Liver (tissue), 8 donors: ENCODE measurements at regions not wholly inside any gene's neighbourhood (a gene's known extent, or its start where the extent isn't known, plus 50 kb on each side); places are given as distances from the start of the nearest gene placed in this dataset.

Experiments used
- DNase-seq: peaks from one replicate; pipeline ENCODE4 v3.0.0-alpha.2; 2017; ENCODE audit warnings: low spot score
- H3K27ac ChIP-seq, 2 donors: one replicate each; pipeline ENCODE4 v1.7.0; 2013; ENCODE audit warnings: inconsistent platforms in 2 of 2, low read length in 2 of 2, control low read depth in 1 of 2, low read depth in 1 of 2, mild to moderate bottlenecking in 1 of 2
- H3K27me3 ChIP-seq, 4 donors: one replicate each; pipeline versions ENCODE4 v1.6.1 to v1.7.0; 2013; ENCODE audit warnings: low read length in 3 of 4, inconsistent platforms in 1 of 4, mild to moderate bottlenecking in 1 of 4, moderate library complexity in 1 of 4; ENCODE audit not compliant: control insufficient read depth in 4 of 4, insufficient read depth in 4 of 4
- H3K36me3 ChIP-seq, 4 donors: one replicate each; pipeline versions ENCODE4 v1.6.1 to v1.7.0; 2013; ENCODE audit warnings: low read length in 3 of 4, mild to moderate bottlenecking in 3 of 4, low read depth in 1 of 4, moderate library complexity in 1 of 4; ENCODE audit not compliant: control insufficient read depth in 4 of 4, insufficient read depth in 3 of 4
- H3K4me1 ChIP-seq, 4 donors: one replicate each; pipeline versions ENCODE4 v1.6.1 to v1.7.0; 2013; ENCODE audit warnings: low read length in 3 of 4, mild to moderate bottlenecking in 3 of 4, moderate library complexity in 1 of 4; ENCODE audit not compliant: control insufficient read depth in 4 of 4, insufficient read depth in 4 of 4
- H3K4me3 ChIP-seq, 3 donors: one replicate each; pipeline versions ENCODE4 v1.6.1 to v1.7.0; 2013; ENCODE audit warnings: low read length in 3 of 3, control low read depth in 1 of 3, low read depth in 1 of 3, mild to moderate bottlenecking in 1 of 3
- H3K9ac ChIP-seq, 2 donors: one replicate each; pipeline ENCODE4 v1.7.0; 2013; ENCODE audit warnings: low read length in 2 of 2, mild to moderate bottlenecking in 2 of 2, moderate library complexity in 2 of 2, control low read depth in 1 of 2, low read depth in 1 of 2
- H3K9me3 ChIP-seq, 4 donors: one replicate each; pipeline versions ENCODE4 v1.6.1 to v1.7.0; 2013; ENCODE audit warnings: low read length in 3 of 4; ENCODE audit not compliant: control insufficient read depth in 4 of 4
- CTCF ChIP-seq: fragments of 150-350 bp; IDR thresholded peaks from 2 replicates; pipeline ENCODE4 v1.5.1; 2017; ENCODE audit warnings: improper control_type of control experiment, low read depth, low read length; ENCODE audit not compliant: missing input control
- EGR1 ChIP-seq, 2 donors: IDR thresholded peaks; 2 replicates each; pipeline ENCODE4 v1.6.1; 2016 to 2018; ENCODE audit warnings: antibody characterized with exemption in 2 of 2, low read depth in 2 of 2
- FOXA1 ChIP-seq: IDR thresholded peaks from 2 replicates; pipeline ENCODE4 v1.6.1; 2016; ENCODE audit warnings: antibody characterized with exemption
- GABPA ChIP-seq, 2 donors: IDR thresholded peaks in 1 of 2; conservative IDR thresholded peaks in 1 of 2; 2 replicates each; pipeline ENCODE4 v1.6.1; 2016; ENCODE audit warnings: antibody characterized with exemption in 2 of 2, mild to moderate bottlenecking in 1 of 2, moderate library complexity in 1 of 2
- HNF4G ChIP-seq: IDR thresholded peaks from 2 replicates; pipeline ENCODE4 v1.6.1; 2016; ENCODE audit warnings: antibody characterized with exemption
- JUND ChIP-seq, 2 donors: IDR thresholded peaks; 2 replicates each; pipeline ENCODE4 v1.6.1; 2016; ENCODE audit warnings: antibody characterized with exemption in 2 of 2
- NR2F2 ChIP-seq: IDR thresholded peaks from 2 replicates; pipeline ENCODE4 v1.6.1; 2016; ENCODE audit warnings: antibody characterized with exemption
- RAD21 ChIP-seq, 2 donors: IDR thresholded peaks; 2 replicates each; pipeline ENCODE4 v1.6.1; 2016; ENCODE audit warnings: antibody characterized with exemption in 2 of 2, mild to moderate bottlenecking in 2 of 2
- REST ChIP-seq: IDR thresholded peaks from 2 replicates; pipeline ENCODE4 v1.6.1; 2016; ENCODE audit warnings: antibody characterized with exemption, mild to moderate bottlenecking
- RXRA ChIP-seq, 2 donors: IDR thresholded peaks; 2 replicates each; pipeline ENCODE4 v1.6.1; 2017 to 2018; ENCODE audit warnings: antibody characterized with exemption in 2 of 2, mild to moderate bottlenecking in 1 of 2
- SP1 ChIP-seq: IDR thresholded peaks from 2 replicates; pipeline ENCODE4 v1.6.1; 2018; ENCODE audit warnings: antibody characterized with exemption, mild to moderate bottlenecking
- TAF1 ChIP-seq: conservative IDR thresholded peaks from 2 replicates; pipeline ENCODE4 v1.6.1; 2016; ENCODE audit warnings: antibody characterized with exemption, mild to moderate bottlenecking
- YY1 ChIP-seq: IDR thresholded peaks from 2 replicates; pipeline ENCODE4 v1.6.1; 2016; ENCODE audit warnings: antibody characterized with exemption, mild to moderate bottlenecking
- ZBTB33 ChIP-seq: IDR thresholded peaks from 2 replicates; pipeline ENCODE4 v1.6.1; 2016; ENCODE audit warnings: antibody characterized with exemption
- WGBS: extraction: QIAGEN DNeasy Blood & Tissue Kit; methylation state at CpG from one replicate; pipeline ENCODE4 v1.1.7; 2013; 5-methylcytosine and 5-hydroxymethylcytosine counted together
- donor health status: healthy.
- donor health status: healthy.
- donor health status: healthy.
- donor health status: healthy.
- donor health status: healthy.

- H3K9ac ChIP-seq = no peak overlapping the region
- DNase-seq = no peak
- no peaks in the 10 kb centered on the region for H3K27me3 ChIP-seq
- H3K4me1 ChIP-seq = peaks cover 0 to 12% (median 8%) of the 10 kb centered on the region in 4 donors
- no peaks in the 10 kb centered on the region for H3K9me3 ChIP-seq
- H3K27ac ChIP-seq = no peak overlapping the region
- no peak for TF ChIP-seq TAF1
- no peak for TF ChIP-seq FOXA1
- no peak for TF ChIP-seq YY1
- TF ChIP-seq EGR1 (IDR thresholded peaks at IDR 0.05; ENCODE audit: low read depth in 2 of 2) = no peak
- no peak for TF ChIP-seq HNF4G
- TF ChIP-seq ZBTB33 = no peak
- TF ChIP-seq NR2F2 = no peak
- no peak for TF ChIP-seq RAD21 (IDR thresholded peaks at IDR 0.05)
- TF ChIP-seq JUND (IDR thresholded peaks at IDR 0.05) = no peak
- no peak for TF ChIP-seq GABPA (IDR thresholded peaks at IDR 0.05 in 1 of 2, conservative IDR thresholded peaks at IDR 0.05 in 1 of 2)
- no peak for TF ChIP-seq CTCF
- H3K4me3 ChIP-seq = no peak overlapping the region
- H3K36me3 ChIP-seq = no peaks in the 10 kb centered on the region
- 84% methylated on average over 8 of the region's 8 CpGs for WGBS
Observed at GRCh38 chr15:70530906-70531305, 232.5 kb downstream of the UACA start.

- H3K4me3 ChIP-seq = no peak overlapping the region
- H3K27ac ChIP-seq = no peak overlapping the region
- H3K36me3 ChIP-seq = no peaks in the 10 kb centered on the region
- H3K27me3 ChIP-seq = no peaks in the 10 kb centered on the region
- no peak for TF ChIP-seq REST
- TF ChIP-seq RXRA (IDR thresholded peaks at IDR 0.05) = no peak
- no peak for TF ChIP-seq SP1
- DNase-seq = peak; percentile 6
- H3K4me1 ChIP-seq = peaks cover 0 to 12% (median 8%) of the 10 kb centered on the region in 4 donors
- 83% methylated on average over 4 of the region's 4 CpGs for WGBS
- H3K9ac ChIP-seq = no peak overlapping the region
- H3K9me3 ChIP-seq = no peaks in the 10 kb centered on the region
Observed at GRCh38 chr15:70530503-70530902, 232.9 kb downstream of the UACA start.
